Tibial nerve (tissue), 3 donors: ENCODE measurements at regions not wholly inside any gene's neighbourhood (a gene's known extent, or its start where the extent isn't known, plus 50 kb on each side); places are given as distances from the start of the nearest gene placed in this dataset.

Experiments used
- CTCF ChIP-seq, 5 experiments: fragments of 200-600 bp in 3 of 5; fragments of 450-650 bp in 2 of 5; sonication (generic) in 3 of 5; IDR thresholded peaks; one replicate each; pipeline ENCODE4 v1.5.1; 2016 to 2019; ENCODE audit warnings: antibody characterized with exemption in 5 of 5, mild to moderate bottlenecking in 3 of 5, moderate library complexity in 2 of 5
- POLR2A ChIP-seq, 2 donors: fragments of 450-650 bp; IDR thresholded peaks; one replicate each; pipeline ENCODE4 v1.6.1; 2017; ENCODE audit warnings: antibody characterized with exemption in 2 of 2, mild to moderate bottlenecking in 2 of 2, moderate library complexity in 2 of 2

- TF ChIP-seq POLR2A (IDR thresholded peaks at IDR 0.05), result no peak
- TF ChIP-seq CTCF (IDR thresholded peaks at IDR 0.05), result no peak
These were observed 1459.8 kb upstream of the ACVR2A start for GRCh38 chr2:146385031-146385430.
